H1 (cell line): ENCODE measurements at regions not wholly inside any gene's neighbourhood (a gene's known extent, or its start where the extent isn't known, plus 50 kb on each side); places are given as distances from the start of the nearest gene placed in this dataset.

Source experiments
- CTCF ChIA-PET: fragments of 300-600 bp; sonication (Branson Sonifier 250); formaldehyde crosslinking; loops from one replicate; lab custom pipeline; 2021; ENCODE audit not compliant: partially characterized antibody; lab: Charles Lee
- POLR2A ChIA-PET: fragments of 300-600 bp; sonication (Branson Sonifier 250); formaldehyde crosslinking; loops from one replicate; lab custom pipeline; 2021; ENCODE audit warnings: inconsistent platforms; ENCODE audit not compliant: partially characterized antibody; lab: Charles Lee
- DNase-seq, 2 experiments: peaks; one replicate each; pipeline versions ENCODE4 v3.0.0 to v3.0.0-alpha.2; 2010 to 2022; ENCODE audit warnings: low spot score in 2 of 2, low read depth in 1 of 2, mixed read lengths in 1 of 2
- FAIRE-seq: peaks from 2 replicates; lab custom pipeline; 2011; peaks lifted over from hg19 to GRCh38; lab: Jason Lieb, UNC
- H2AFZ ChIP-seq: 2 replicates; pipeline ENCODE4 v1.8.1; 2012; ENCODE audit warnings: low read length, inconsistent platforms
- H2AK5ac ChIP-seq: 2 replicates; pipeline ENCODE4 v1.6.1; 2013; ENCODE audit warnings: low read depth, low read length
- H2BK120ac ChIP-seq: replicated peaks from 2 replicates; pipeline ENCODE3; 2013; ENCODE audit warnings: low read depth, low read length, inconsistent platforms
- H2BK12ac ChIP-seq: 2 replicates; pipeline ENCODE4 v1.6.1; 2013; ENCODE audit warnings: low read depth, low read length
- H2BK15ac ChIP-seq: 2 replicates; pipeline ENCODE4 v1.6.1; 2013; ENCODE audit warnings: low read length
- H2BK20ac ChIP-seq: 2 replicates; pipeline ENCODE4 v1.6.1; 2013; ENCODE audit warnings: low read length
- H2BK5ac ChIP-seq: 2 replicates; pipeline ENCODE4 v1.6.1; 2013; ENCODE audit warnings: low read depth, low read length
- H3K14ac ChIP-seq: 2 replicates; pipeline ENCODE4 v1.6.1; 2013; ENCODE audit warnings: inconsistent platforms; ENCODE audit not compliant: insufficient read length
- H3K18ac ChIP-seq: 2 replicates; pipeline ENCODE4 v1.6.1; 2013; ENCODE audit warnings: low read length; ENCODE audit errors: extremely low read depth
- H3K23ac ChIP-seq: 2 replicates; pipeline ENCODE4 v1.6.1; 2013; ENCODE audit warnings: inconsistent platforms; ENCODE audit not compliant: insufficient read length
- H3K23me2 ChIP-seq: 2 replicates; pipeline ENCODE4 v1.6.1; 2013; ENCODE audit warnings: low read depth, low read length
- H3K27ac ChIP-seq: 2 replicates; pipeline ENCODE4 v1.6.1; 2011; ENCODE audit warnings: low read depth, low read length, inconsistent platforms
- H3K27me3 ChIP-seq, 4 experiments: replicated peaks in 1 of 4; 1 replicate in 1 of 4; 2 replicates in 3 of 4; pipeline versions ENCODE4 v1.6.1 to v1.8.1; 2011 to 2013; ENCODE audit warnings: low read length in 3 of 4, mild to moderate bottlenecking in 3 of 4, inconsistent platforms in 2 of 4, mixed read lengths in 2 of 4, moderate library complexity in 1 of 4; ENCODE audit not compliant: control insufficient read depth in 3 of 4, insufficient read depth in 3 of 4; ENCODE audit errors: extremely low read depth in 1 of 4
- H3K36me3 ChIP-seq, 4 experiments: 2 replicates each; pipeline versions ENCODE4 v1.6.1 to v1.8.1; 2011 to 2013; ENCODE audit warnings: mild to moderate bottlenecking in 4 of 4, low read length in 3 of 4, moderate library complexity in 2 of 4, control low read depth in 1 of 4, inconsistent platforms in 1 of 4; ENCODE audit not compliant: insufficient read depth in 4 of 4, control insufficient read depth in 2 of 4
- H3K4ac ChIP-seq: replicated peaks from 2 replicates; pipeline ENCODE3; 2013; ENCODE audit warnings: low read length, low read depth, mixed read lengths, inconsistent platforms; ENCODE audit not compliant: insufficient read length
- H3K4me1 ChIP-seq, 4 experiments: replicated peaks in 1 of 4; 1 replicate in 1 of 4; 2 replicates in 3 of 4; pipeline versions ENCODE4 v1.6.1 to v1.8.1; 2011 to 2013; ENCODE audit warnings: low read length in 3 of 4, inconsistent platforms in 2 of 4, mixed read lengths in 1 of 4; ENCODE audit not compliant: insufficient read depth in 4 of 4, control insufficient read depth in 3 of 4
- H3K4me2 ChIP-seq, 2 experiments: 2 replicates each; pipeline versions ENCODE4 v1.6.1 to v1.8.1; 2011 to 2013; ENCODE audit warnings: low read depth in 2 of 2, low read length in 2 of 2, control low read depth in 1 of 2, inconsistent platforms in 1 of 2, mild to moderate bottlenecking in 1 of 2; ENCODE audit not compliant: insufficient read depth in 1 of 2
- H3K4me3 ChIP-seq, 4 experiments: fragments of 200-600, 300-600 bp in 1 of 4; sonication (generic), shearing (Covaris generic), sonication (Bioruptor Twin) in 1 of 4; 2 replicates each; pipeline versions ENCODE4 v1.5.1 to v1.8.1; 2011 to 2016; ENCODE audit warnings: low read length in 4 of 4, low read depth in 3 of 4, control low read depth in 2 of 4, inconsistent platforms in 2 of 4, mild to moderate bottlenecking in 2 of 4, mixed read lengths in 1 of 4, moderate library complexity in 1 of 4; ENCODE audit not compliant: insufficient read depth in 2 of 4; ENCODE audit errors: extremely low read depth in 1 of 4
- H3K56ac ChIP-seq: replicated peaks from 2 replicates; pipeline ENCODE3; 2013; ENCODE audit warnings: low read depth, mild to moderate bottlenecking, mixed read lengths, low read length, inconsistent platforms; ENCODE audit not compliant: insufficient read length
- H3K79me1 ChIP-seq: 2 replicates; pipeline ENCODE4 v1.6.1; 2013; ENCODE audit warnings: low read depth, low read length, control low read depth
- H3K79me2 ChIP-seq, 2 experiments: 2 replicates each; pipeline versions ENCODE4 v1.6.1 to v1.8.1; 2012 to 2013; ENCODE audit warnings: low read length in 2 of 2, mild to moderate bottlenecking in 2 of 2, inconsistent platforms in 1 of 2; ENCODE audit not compliant: insufficient read depth in 2 of 2, control insufficient read depth in 1 of 2
- H3K9ac ChIP-seq, 4 experiments: replicated peaks in 1 of 4; 1 replicate in 1 of 4; 2 replicates in 3 of 4; pipeline versions ENCODE4 v1.6.1 to v1.8.1; 2011 to 2013; ENCODE audit warnings: low read depth in 3 of 4, low read length in 3 of 4, control low read depth in 2 of 4, mild to moderate bottlenecking in 2 of 4, moderate library complexity in 2 of 4, inconsistent platforms in 1 of 4; ENCODE audit errors: extremely low read depth in 1 of 4
- H3K9me3 ChIP-seq, 2 experiments: 2 replicates each; pipeline versions ENCODE4 v1.6.1 to v1.8.1; 2012 to 2013; ENCODE audit warnings: mild to moderate bottlenecking in 2 of 2, moderate library complexity in 2 of 2, control low read depth in 1 of 2, inconsistent platforms in 1 of 2, low read depth in 1 of 2, low read length in 1 of 2, mixed read lengths in 1 of 2; ENCODE audit not compliant: insufficient read depth in 2 of 2
- H4K20me1 ChIP-seq, 2 experiments: replicated peaks in 1 of 2; 2 replicates each; pipeline versions ENCODE3 to v1.8.1; 2011 to 2013; ENCODE audit warnings: inconsistent platforms in 2 of 2, low read length in 2 of 2, mild to moderate bottlenecking in 1 of 2; ENCODE audit not compliant: insufficient read depth in 2 of 2, control insufficient read depth in 1 of 2
- H4K5ac ChIP-seq: 2 replicates; pipeline ENCODE4 v1.6.1; 2013; ENCODE audit warnings: low read length, low read depth, mixed read lengths, inconsistent platforms; ENCODE audit not compliant: insufficient read length
- H4K8ac ChIP-seq: 2 replicates; pipeline ENCODE4 v1.8.0; 2013; ENCODE audit warnings: mild to moderate bottlenecking, moderate library complexity, low read length, inconsistent platforms; ENCODE audit not compliant: insufficient read depth; ENCODE audit errors: extremely low read depth
- H4K91ac ChIP-seq: replicated peaks from 2 replicates; pipeline ENCODE3; 2013; ENCODE audit warnings: low read length, mixed read lengths, inconsistent platforms; ENCODE audit not compliant: insufficient read length
- CHD1 ChIP-seq: IDR thresholded peaks from 2 replicates; pipeline ENCODE4 v1.6.1; 2012; ENCODE audit warnings: low read depth, low read length, improper control_type of control experiment
- EP300 ChIP-seq, 2 experiments: IDR thresholded peaks; 1 replicate in 1 of 2; 2 replicates in 1 of 2; pipeline ENCODE4 v1.6.1; 2011 to 2012; ENCODE audit warnings: low read depth in 2 of 2, low read length in 2 of 2, mild to moderate bottlenecking in 2 of 2, borderline replicate concordance in 1 of 2, inconsistent platforms in 1 of 2, moderate library complexity in 1 of 2
- GTF2F1 ChIP-seq: IDR thresholded peaks from 2 replicates; pipeline ENCODE4 v1.6.1; 2012; ENCODE audit warnings: low read depth, low read length, improper control_type of control experiment, borderline replicate concordance
- KDM5A ChIP-seq: fragments of 200-600 bp; IDR thresholded peaks from 2 replicates; pipeline ENCODE4 v1.7.1; 2012; ENCODE audit warnings: mild to moderate bottlenecking, low read length, inconsistent platforms, mixed read lengths
- MAFK ChIP-seq: IDR thresholded peaks from 2 replicates; pipeline ENCODE4 v1.6.1; 2012; ENCODE audit warnings: low read depth, mild to moderate bottlenecking, improper control_type of control experiment, low read length
- RAD21 ChIP-seq, 2 experiments: IDR thresholded peaks in 1 of 2; conservative IDR thresholded peaks in 1 of 2; 2 replicates each; pipeline ENCODE4 v1.6.1; 2011; ENCODE audit warnings: low read depth in 2 of 2, low read length in 2 of 2, improper control_type of control experiment in 1 of 2, inconsistent platforms in 1 of 2, mild to moderate bottlenecking in 1 of 2, moderate library complexity in 1 of 2
- SIN3A ChIP-seq, 2 experiments: IDR thresholded peaks in 1 of 2; conservative IDR thresholded peaks in 1 of 2; 2 replicates each; pipeline ENCODE4 v1.6.1; 2011 to 2012; ENCODE audit warnings: low read length in 2 of 2, improper control_type of control experiment in 1 of 2, low read depth in 1 of 2, mild to moderate bottlenecking in 1 of 2
- SP2 ChIP-seq: IDR thresholded peaks from 2 replicates; pipeline ENCODE4 v1.6.1; 2012; ENCODE audit warnings: mild to moderate bottlenecking, low read length, inconsistent platforms

DNA sequence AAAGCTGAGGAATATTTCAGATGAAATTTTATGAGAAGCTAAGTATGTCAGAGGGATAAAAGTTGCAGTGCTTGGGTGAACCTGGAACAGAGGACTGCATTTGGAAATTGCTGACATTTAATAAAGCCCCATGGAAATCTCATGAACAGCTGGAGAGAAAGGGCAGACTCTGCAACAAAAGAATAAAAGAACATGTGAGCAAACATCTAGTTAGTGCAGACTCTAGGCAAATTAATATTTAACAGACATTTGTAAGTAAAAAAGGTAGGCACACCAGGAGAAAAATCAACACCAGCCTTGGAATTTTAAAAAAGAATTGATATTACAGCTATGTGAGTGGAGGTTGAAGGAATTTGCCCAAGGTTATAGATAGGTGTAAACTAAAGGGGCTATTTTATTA, 114.6 kb upstream of the PUDP start:
- FAIRE-seq: no peak
- no peaks in the 10 kb centered on the region for H3K4me1 ChIP-seq
- DNase-seq: no peak
- no peaks in the 10 kb centered on the region for H3K27me3 ChIP-seq
- H2AK5ac ChIP-seq: no peak overlapping the region
- POLR2A ChIA-PET: no interaction called here
- H2AFZ ChIP-seq: no peak overlapping the region
- H3K79me2 ChIP-seq: no peaks in the 10 kb centered on the region
- CTCF ChIA-PET: no interaction called here
- no peak overlapping the region for H3K14ac ChIP-seq
- H2BK20ac ChIP-seq: no peak overlapping the region
- no peaks in the 10 kb centered on the region for H4K20me1 ChIP-seq
- no peaks in the 10 kb centered on the region; the same call in 1 of the 2 replicates for H3K23me2 ChIP-seq
- H3K9me3 ChIP-seq: no peaks in the 10 kb centered on the region
- no peak overlapping the region for H3K4me3 ChIP-seq
- TF ChIP-seq EP300 (IDR thresholded peaks at IDR 0.05; ENCODE audit: borderline replicate concordance in 1 of 2, low read depth in 2 of 2, low read length in 2 of 2) (no peak), KDM5A (no peak), SIN3A (conservative IDR thresholded peaks at IDR 0.05 in 1 of 2, IDR thresholded peaks at IDR 0.05 in 1 of 2; ENCODE audit: low read depth in 1 of 2, low read length in 2 of 2) (no peak), SP2 (no peak), CHD1 (no peak), GTF2F1 (no peak), RAD21 (IDR thresholded peaks at IDR 0.05 in 1 of 2, conservative IDR thresholded peaks at IDR 0.05 in 1 of 2; ENCODE audit: low read depth in 2 of 2, low read length in 2 of 2) (no peak), MAFK (no peak)
- H3K27ac ChIP-seq: no peak overlapping the region
- no peak overlapping the region for H3K9ac ChIP-seq
- H3K18ac ChIP-seq: no peak overlapping the region
- no peak overlapping the region for H2BK12ac ChIP-seq
- no peak overlapping the region for H4K8ac ChIP-seq
- H3K36me3 ChIP-seq: no peaks in the 10 kb centered on the region
- H2BK5ac ChIP-seq: no peak overlapping the region
- no peak overlapping the region for H3K4ac ChIP-seq
- H3K4me2 ChIP-seq: no peak overlapping the region
- no peaks in the 10 kb centered on the region for H3K79me1 ChIP-seq
- no peak overlapping the region for H3K23ac ChIP-seq
- no peak overlapping the region for H2BK120ac ChIP-seq
- H2BK15ac ChIP-seq: no peak overlapping the region
- H4K91ac ChIP-seq: no peak overlapping the region
- no peak overlapping the region for H4K5ac ChIP-seq
- no peak overlapping the region for H3K56ac ChIP-seq
